BE2C (cell line): ENCODE measurements at regions not wholly inside any gene's neighbourhood (a gene's known extent, or its start where the extent isn't known, plus 50 kb on each side); places are given as distances from the start of the nearest gene placed in this dataset.

Source experiments
- DNase-seq: peaks from one replicate; pipeline ENCODE4 v3.0.0-alpha.2; 2020
- H3K27me3 ChIP-seq: fragments of 250-450 bp; sonication (Bioruptor Pico); 2 replicates; pipeline ENCODE4 v1.5.1; 2020; ENCODE audit warnings: mild to moderate bottlenecking
- H3K36me3 ChIP-seq: fragments of 250-450 bp; sonication (Bioruptor Pico); 2 replicates; pipeline ENCODE4 v1.5.1; 2020; ENCODE audit warnings: mild to moderate bottlenecking
- H3K4me1 ChIP-seq: fragments of 250-450 bp; sonication (Bioruptor Pico); 2 replicates; pipeline ENCODE4 v1.5.1; 2020
- H3K4me3 ChIP-seq: 2 replicates; pipeline ENCODE4 v1.5.1; 2011; ENCODE audit warnings: low read depth, low read length
- H3K9me3 ChIP-seq: fragments of 250-450 bp; sonication (Bioruptor Pico); 2 replicates; pipeline ENCODE4 v1.5.1; 2020
- TF ChIP-seq, protein P1 (sequence below): IDR thresholded peaks from 2 replicates; pipeline ENCODE4 v1.5.1; 2012; ENCODE audit warnings: mild to moderate bottlenecking, low read depth, low read length

DNA sequence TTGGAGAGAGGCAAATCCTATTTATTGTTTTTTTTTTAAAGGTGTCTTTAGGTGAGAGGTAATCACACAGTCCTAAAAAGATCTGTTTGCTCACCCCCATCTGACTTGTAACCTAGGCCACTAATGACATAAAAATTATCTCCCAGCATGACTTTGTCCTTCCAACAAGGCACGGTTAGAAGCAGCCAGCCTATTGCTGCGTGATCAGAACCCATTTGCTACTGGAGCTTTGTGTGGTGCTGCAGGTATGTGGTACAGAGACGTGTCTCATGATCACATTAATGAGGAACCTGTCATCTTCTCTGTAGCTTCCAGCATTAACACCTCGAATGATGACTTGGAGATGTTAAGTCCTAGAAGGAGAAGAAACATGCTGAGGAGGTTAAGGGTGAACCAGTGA, 555.8 kb upstream of the TLE4 start:
- Histone ChIP-seq H3K4me3 (no peak overlapping the region), H3K4me1 (peaks cover 33% of the 10 kb centered on the region), H3K36me3 (no peaks in the 10 kb centered on the region), H3K27me3 (no peaks in the 10 kb centered on the region), H3K9me3 (no peaks in the 10 kb centered on the region)
- TF ChIP-seq, protein P1, sequence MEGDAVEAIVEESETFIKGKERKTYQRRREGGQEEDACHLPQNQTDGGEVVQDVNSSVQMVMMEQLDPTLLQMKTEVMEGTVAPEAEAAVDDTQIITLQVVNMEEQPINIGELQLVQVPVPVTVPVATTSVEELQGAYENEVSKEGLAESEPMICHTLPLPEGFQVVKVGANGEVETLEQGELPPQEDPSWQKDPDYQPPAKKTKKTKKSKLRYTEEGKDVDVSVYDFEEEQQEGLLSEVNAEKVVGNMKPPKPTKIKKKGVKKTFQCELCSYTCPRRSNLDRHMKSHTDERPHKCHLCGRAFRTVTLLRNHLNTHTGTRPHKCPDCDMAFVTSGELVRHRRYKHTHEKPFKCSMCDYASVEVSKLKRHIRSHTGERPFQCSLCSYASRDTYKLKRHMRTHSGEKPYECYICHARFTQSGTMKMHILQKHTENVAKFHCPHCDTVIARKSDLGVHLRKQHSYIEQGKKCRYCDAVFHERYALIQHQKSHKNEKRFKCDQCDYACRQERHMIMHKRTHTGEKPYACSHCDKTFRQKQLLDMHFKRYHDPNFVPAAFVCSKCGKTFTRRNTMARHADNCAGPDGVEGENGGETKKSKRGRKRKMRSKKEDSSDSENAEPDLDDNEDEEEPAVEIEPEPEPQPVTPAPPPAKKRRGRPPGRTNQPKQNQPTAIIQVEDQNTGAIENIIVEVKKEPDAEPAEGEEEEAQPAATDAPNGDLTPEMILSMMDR = no peak
- no peak for DNase-seq

DNA sequence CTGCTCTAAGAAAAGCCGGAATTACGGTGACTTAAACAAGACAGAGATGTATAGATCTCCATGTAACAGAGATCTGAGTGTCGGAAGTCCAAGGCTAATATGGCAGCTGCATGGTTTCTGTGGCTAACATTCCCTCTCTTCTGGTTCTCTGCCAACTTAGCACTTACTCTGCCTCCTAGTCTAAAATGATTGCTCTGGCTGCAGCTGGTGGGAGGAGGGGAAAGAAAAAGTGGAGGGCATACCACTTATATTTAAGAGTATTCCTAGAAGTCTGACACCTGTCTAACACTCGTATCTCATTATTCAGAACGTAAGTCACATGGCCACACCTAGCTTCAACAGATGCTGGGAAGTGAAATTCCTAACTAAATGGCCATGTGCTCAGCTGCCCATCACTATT, 551.5 kb upstream of the TLE4 start:
- no peak overlapping the region for H3K4me3 ChIP-seq
- no peaks in the 10 kb centered on the region for H3K36me3 ChIP-seq
- H3K27me3 ChIP-seq = no peaks in the 10 kb centered on the region
- DNase-seq = peak; percentile 73
- H3K9me3 ChIP-seq = no peaks in the 10 kb centered on the region
- H3K4me1 ChIP-seq = peaks cover 31% of the 10 kb centered on the region
- TF ChIP-seq, protein P1 = no peak

DNA sequence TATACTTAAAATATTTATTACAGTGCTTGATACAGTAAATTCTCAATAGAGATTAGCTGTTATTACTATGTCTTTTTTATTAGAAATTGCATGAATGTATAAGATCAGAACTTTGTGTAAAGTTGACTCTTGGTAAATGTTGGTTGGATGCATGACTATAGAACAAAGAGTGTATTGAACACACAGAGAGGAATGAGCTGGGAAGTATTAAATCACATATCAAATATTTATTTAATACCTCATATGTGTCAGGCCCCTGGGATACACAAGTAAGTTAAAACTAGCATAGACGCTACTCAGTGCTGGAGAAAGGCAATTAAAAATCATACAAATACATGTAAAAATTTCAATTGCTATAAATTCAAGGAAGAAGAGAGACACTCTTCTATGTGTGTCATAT, 550.7 kb upstream of the TLE4 start:
- Histone ChIP-seq H3K9me3 (no peaks in the 10 kb centered on the region), H3K4me1 (peaks cover 30% of the 10 kb centered on the region), H3K27me3 (no peaks in the 10 kb centered on the region), H3K36me3 (no peaks in the 10 kb centered on the region), H3K4me3 (no peak overlapping the region)
- no peak for DNase-seq
- TF ChIP-seq, protein P1 = no peak

DNA sequence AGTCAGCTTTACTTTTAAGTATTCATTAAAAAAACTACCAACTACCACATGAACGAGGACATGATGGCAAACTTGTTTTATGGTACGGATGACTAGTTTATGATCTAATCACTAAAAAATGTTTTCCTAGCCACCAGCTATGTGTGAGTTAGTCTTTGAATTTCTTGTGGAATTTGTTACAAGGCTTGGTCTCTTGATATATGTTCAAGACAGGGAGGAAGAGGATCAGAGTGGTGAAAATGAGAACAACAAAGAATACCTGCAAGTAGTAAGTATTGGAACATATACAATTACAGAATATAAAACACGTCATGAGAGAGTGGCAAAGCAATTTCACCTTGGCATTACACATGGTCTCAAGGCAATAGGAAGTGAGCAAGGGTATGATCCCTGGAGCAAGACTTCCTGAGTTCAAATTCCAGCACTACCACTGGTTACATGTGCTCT, 548.6 kb upstream of the TLE4 start:
- Histone ChIP-seq H3K9me3 (no peaks in the 10 kb centered on the region), H3K4me1 (peaks cover 22% of the 10 kb centered on the region), H3K4me3 (no peak overlapping the region), H3K27me3 (no peaks in the 10 kb centered on the region), H3K36me3 (no peaks in the 10 kb centered on the region)
- no peak for DNase-seq
- TF ChIP-seq, protein P1 = no peak

DNA sequence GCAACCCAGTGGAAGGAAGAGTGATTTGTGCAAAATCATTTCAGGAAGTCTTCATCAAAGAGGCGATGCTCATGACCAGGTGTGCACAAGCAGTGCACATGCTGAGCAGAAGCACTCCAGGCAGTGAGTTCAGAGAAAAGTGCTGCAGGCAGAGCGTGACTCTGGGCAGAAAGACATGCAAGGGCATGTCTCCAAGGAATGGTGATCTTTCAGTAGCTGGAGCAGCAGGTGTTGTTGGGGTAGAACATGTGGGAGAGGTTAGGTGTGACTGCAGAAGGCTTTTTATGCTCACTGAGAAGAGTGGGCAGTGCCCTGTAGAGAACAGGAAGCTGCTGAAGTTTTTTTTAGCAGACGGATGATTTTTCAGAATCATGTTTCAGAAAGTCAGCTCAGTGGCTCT, 545.4 kb upstream of the TLE4 start:
- H3K4me1 ChIP-seq = no peaks in the 10 kb centered on the region
- H3K36me3 ChIP-seq = no peaks in the 10 kb centered on the region
- TF ChIP-seq, protein P1 = no peak
- H3K9me3 ChIP-seq = no peaks in the 10 kb centered on the region
- no peak overlapping the region for H3K4me3 ChIP-seq
- no peaks in the 10 kb centered on the region for H3K27me3 ChIP-seq
- DNase-seq = no peak

DNA sequence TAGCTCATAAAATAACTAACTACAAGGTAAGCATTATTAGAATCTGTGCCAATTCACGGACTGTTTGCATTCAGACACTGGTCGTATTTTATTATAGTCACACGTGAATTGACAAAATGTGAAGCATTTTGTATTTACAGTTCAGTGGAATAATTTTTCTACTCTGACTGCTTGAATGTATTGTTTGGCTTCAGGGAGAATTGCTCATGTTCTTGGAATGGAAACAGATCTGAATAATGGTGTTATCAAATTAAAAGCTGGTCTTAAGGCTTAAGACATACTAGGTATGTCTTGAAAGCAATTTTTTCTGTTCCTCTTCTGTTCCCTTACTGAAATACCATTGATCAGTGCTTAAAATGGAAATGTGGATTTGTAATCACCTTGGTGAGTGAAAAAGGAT, 543.7 kb upstream of the TLE4 start:
- Histone ChIP-seq H3K4me3 (no peak overlapping the region), H3K9me3 (no peaks in the 10 kb centered on the region), H3K4me1 (no peaks in the 10 kb centered on the region), H3K27me3 (no peaks in the 10 kb centered on the region), H3K36me3 (no peaks in the 10 kb centered on the region)
- TF ChIP-seq, protein P1 = no peak
- DNase-seq = no peak
